Erythroblast (primary cell): ENCODE measurements at regions not wholly inside any gene's neighbourhood (a gene's known extent, or its start where the extent isn't known, plus 50 kb on each side); places are given as distances from the start of the nearest gene placed in this dataset.

Experiments used
- GATA1 ChIP-seq: IDR thresholded peaks from 2 replicates; pipeline ENCODE4 v1.6.1; 2011; ENCODE audit warnings: low read depth, mild to moderate bottlenecking, control low read depth, low read length, moderate library complexity
- POLR2A ChIP-seq: IDR thresholded peaks from 2 replicates; pipeline ENCODE4 v1.6.1; 2011; ENCODE audit warnings: mild to moderate bottlenecking, low read length

DNA sequence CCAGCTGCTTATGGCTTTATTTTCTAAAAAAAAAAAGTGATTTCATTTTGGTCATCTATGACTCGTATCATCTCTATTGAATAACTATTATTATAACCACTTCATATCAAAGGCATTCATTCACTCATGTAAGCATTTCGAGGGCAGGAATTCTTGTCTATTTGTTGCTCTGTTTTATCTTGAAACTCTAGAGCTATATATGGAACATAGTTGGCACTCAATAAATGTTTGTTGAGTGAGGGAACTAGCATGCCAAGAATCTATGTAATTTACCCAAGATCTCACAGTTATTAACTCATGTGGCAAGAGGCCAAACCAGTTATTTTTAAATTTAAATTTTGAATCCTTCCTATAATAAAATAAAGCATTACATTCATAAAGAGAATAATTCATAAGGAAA is 470.1 kb downstream of the TMX3 start:
- TF ChIP-seq POLR2A (no peak), GATA1 (no peak)
